HG03175 (cell line): ENCODE measurements at regions not wholly inside any gene's neighbourhood (a gene's known extent, or its start where the extent isn't known, plus 50 kb on each side); places are given as distances from the start of the nearest gene placed in this dataset.

Experiments used
- ATAC-seq: cut with Tn5 transposase; IDR thresholded peaks from one replicate; pipeline ENCODE4 v1.9.1; 2021; ENCODE audit warnings: mild to moderate bottlenecking, moderate library complexity; ENCODE audit not compliant: unreplicated experiment

GRCh38 chr5:159736844-159737243 lies 179.4 kb upstream of the ADRA1B start:
- no peak for ATAC-seq

GRCh38 chr5:159737263-159737662 lies 179.0 kb upstream of the ADRA1B start:
- ATAC-seq: no peak

GRCh38 chr5:159741829-159742322 lies 174.4 kb upstream of the ADRA1B start:
- ATAC-seq: no peak

GRCh38 chr5:159743234-159743633 lies 173.0 kb upstream of the ADRA1B start:
- ATAC-seq: no peak

GRCh38 chr5:159746707-159747106 lies 169.6 kb upstream of the ADRA1B start:
- no peak for ATAC-seq

- no peak for ATAC-seq
Measured at GRCh38 chr5:159749146-159749545, 167.1 kb upstream of the ADRA1B start.

- ATAC-seq: no peak
Measured at GRCh38 chr5:159750226-159750625, 166.1 kb upstream of the ADRA1B start.

GRCh38 chr5:159751459-159751858 lies 164.8 kb upstream of the ADRA1B start:
- no peak for ATAC-seq

- ATAC-seq: no peak
Measured at GRCh38 chr5:159752622-159753275, 163.5 kb upstream of the ADRA1B start.

GRCh38 chr5:159758189-159758588 lies 158.1 kb upstream of the ADRA1B start:
- no peak for ATAC-seq

- ATAC-seq: no peak
Measured at GRCh38 chr5:159759791-159760290, 156.4 kb upstream of the ADRA1B start.

GRCh38 chr5:159762921-159763320 lies 153.4 kb upstream of the ADRA1B start:
- no peak for ATAC-seq

- no peak for ATAC-seq
Measured at GRCh38 chr5:159763562-159763961, 152.7 kb upstream of the ADRA1B start.

- ATAC-seq: no peak
Measured at GRCh38 chr5:159764283-159765134, 151.8 kb upstream of the ADRA1B start.

- ATAC-seq: no peak
Measured at GRCh38 chr5:159765135-159765433, 151.2 kb upstream of the ADRA1B start.

GRCh38 chr5:159765760-159766517 lies 150.3 kb upstream of the ADRA1B start:
- no peak for ATAC-seq

GRCh38 chr5:159768243-159768642 lies 148.0 kb upstream of the ADRA1B start:
- ATAC-seq: no peak

GRCh38 chr5:159772698-159773061 lies 143.6 kb upstream of the ADRA1B start:
- no peak for ATAC-seq

- ATAC-seq: peak; percentile 94
Measured at GRCh38 chr5:159773062-159773924, 143.0 kb upstream of the ADRA1B start.

- ATAC-seq: no peak
Measured at GRCh38 chr5:159774476-159775031, 141.7 kb upstream of the ADRA1B start.
